Cardiac muscle cell (in vitro differentiated cells and primary cell): ENCODE measurements at regions not wholly inside any gene's neighbourhood (a gene's known extent, or its start where the extent isn't known, plus 50 kb on each side); places are given as distances from the start of the nearest gene placed in this dataset.

ENCODE experiments used
- DNase-seq, 2 donors: peaks; one replicate each; pipeline versions ENCODE4 v3.0.0 to v3.0.0-alpha.2; 2010 to 2017; ENCODE audit warnings: low read depth in 1 of 2, low spot score in 1 of 2
- H3K27ac ChIP-seq: fragments of 200-600 bp; sonication (generic); 2 replicates; pipeline ENCODE4 v1.5.1; 2016
- H3K27me3 ChIP-seq: fragments of 200-600 bp; sonication (generic); 2 replicates; pipeline ENCODE4 v1.6.0; 2016; ENCODE audit warnings: control low read depth
- H3K36me3 ChIP-seq: fragments of 200-600 bp; sonication (generic); 2 replicates; pipeline ENCODE4 v1.5.1; 2016; ENCODE audit warnings: control low read depth
- H3K4me1 ChIP-seq: fragments of 200-600 bp; sonication (generic); 2 replicates; pipeline ENCODE4 v1.8.1; 2017; ENCODE audit warnings: low read depth, mild to moderate bottlenecking, mixed run types
- H3K4me3 ChIP-seq: fragments of 200-600 bp; sonication (generic); 2 replicates; pipeline ENCODE4 v1.5.1; 2016; ENCODE audit warnings: mild to moderate bottlenecking
- H3K9me3 ChIP-seq: fragments of 200-600 bp; sonication (generic); 2 replicates; pipeline ENCODE4 v1.5.1; 2017; ENCODE audit warnings: low read depth, mild to moderate bottlenecking, control low read depth
- CTCF ChIP-seq: IDR thresholded peaks from 2 replicates; pipeline ENCODE4 v1.5.1; 2012; ENCODE audit warnings: low read depth, mild to moderate bottlenecking, low read length

- H3K4me1 ChIP-seq = no peaks in the 10 kb centered on the region
- H3K27ac ChIP-seq = no peak overlapping the region
- H3K36me3 ChIP-seq = no peaks in the 10 kb centered on the region
- H3K4me3 ChIP-seq = no peak overlapping the region
- peaks cover 17% of the 10 kb centered on the region for H3K27me3 ChIP-seq
- TF ChIP-seq CTCF = no peak
- DNase-seq = no peak
- no peaks in the 10 kb centered on the region for H3K9me3 ChIP-seq
Observed at GRCh38 chr13:21320642-21321034, 138.5 kb downstream of the ZDHHC20 start.

- DNase-seq = no peak
- no peak overlapping the region for H3K27ac ChIP-seq
Observed at GRCh38 chr13:21321269-21321668, 137.8 kb downstream of the ZDHHC20 start.

GRCh38 chr13:21322327-21322965 lies 136.7 kb downstream of the ZDHHC20 start:
- Histone ChIP-seq H3K9me3 (no peaks in the 10 kb centered on the region), H3K27me3 (peaks cover 35% of the 10 kb centered on the region), H3K4me1 (no peaks in the 10 kb centered on the region), H3K4me3 (no peak overlapping the region), H3K27ac (no peak overlapping the region), H3K36me3 (no peaks in the 10 kb centered on the region)
- TF ChIP-seq CTCF = no peak
- no peak for DNase-seq

More at GRCh38 chr13:21321269-21321668, 137.8 kb downstream of the ZDHHC20 start:
- no peaks in the 10 kb centered on the region for H3K4me1 ChIP-seq
- no peaks in the 10 kb centered on the region for H3K36me3 ChIP-seq
- no peak for TF ChIP-seq CTCF
- H3K9me3 ChIP-seq = no peaks in the 10 kb centered on the region
- H3K27me3 ChIP-seq = peaks cover 23% of the 10 kb centered on the region
- H3K4me3 ChIP-seq = no peak overlapping the region
